ENCODE measurements at regions not wholly inside any gene's neighbourhood (a gene's known extent, or its start where the extent isn't known, plus 50 kb on each side); places are given as distances from the start of the nearest gene placed in this dataset.
A peak's percentile ranks its signal among the peaks of the same experiment; 100 is the strongest.

DNA sequence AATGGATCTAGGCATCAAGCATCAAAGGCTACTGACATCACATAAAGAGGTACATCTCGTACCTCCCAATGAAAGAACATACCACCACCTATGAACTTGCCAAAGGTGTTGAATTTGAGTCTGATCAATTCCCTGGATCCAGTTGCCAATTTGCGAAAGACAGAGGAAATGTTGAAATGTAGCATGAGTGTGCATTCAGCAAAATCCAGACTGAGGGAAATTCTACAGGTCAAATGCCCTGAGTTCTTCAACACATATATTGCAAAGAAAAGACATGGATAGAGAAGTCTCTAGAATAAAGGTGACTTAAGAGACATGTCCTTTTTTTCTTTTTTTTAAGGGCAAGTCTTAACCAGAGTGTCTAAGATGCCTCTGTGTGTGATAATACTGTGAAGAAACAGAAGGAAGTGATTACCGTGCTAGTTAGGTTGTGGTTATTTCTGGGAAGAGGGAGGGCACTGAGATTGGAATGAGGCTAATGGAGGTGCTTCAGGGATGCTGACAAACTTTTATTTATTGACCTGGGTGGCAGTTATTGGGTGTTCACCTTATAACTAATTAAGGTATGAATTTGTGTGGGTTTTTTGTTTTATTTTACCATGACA lies 128.7 kb downstream of the SAMD9 start:
- Histone ChIP-seq H3K36me3 (ENCODE audit: control insufficient read depth in 2 of 2, extremely low read depth in 1 of 2, insufficient read depth in 2 of 2, low read length in 2 of 2) (no peaks in the 10 kb centered on the region), H3K9ac (ENCODE audit: control insufficient read depth, extremely low read depth, insufficient read depth, low read length) (no peak overlapping the region), H3K9me1 (ENCODE audit: control insufficient read depth, extremely low read depth, insufficient read depth, low read length) (no peaks in the 10 kb centered on the region), H2AFZ (ENCODE audit: control insufficient read depth, low read length) (peak overlapping the region; percentile 28), H3K27me3 (ENCODE audit: control insufficient read depth, extremely low read depth, insufficient read depth, low read length) (no peaks in the 10 kb centered on the region), H3K4me1 (ENCODE audit: control insufficient read depth, extremely low read depth, insufficient read depth, low read length) (peaks cover 11% of the 10 kb centered on the region), H3K9me3 (ENCODE audit: control insufficient read depth, low read depth, low read length) (no peaks in the 10 kb centered on the region), H3K4me2 (ENCODE audit: control insufficient read depth, extremely low read depth, insufficient read depth, low read depth, low read length) (no peak overlapping the region), H3K79me2 (ENCODE audit: control insufficient read depth, insufficient read depth, low read length) (no peaks in the 10 kb centered on the region), H3K27ac (ENCODE audit: control insufficient read depth, insufficient read depth, low read length) (no peak overlapping the region), H4K20me1 (ENCODE audit: control insufficient read depth, extremely low read depth, insufficient read depth, low read length) (no peaks in the 10 kb centered on the region), H3K4me3 (ENCODE audit: control insufficient read depth in 2 of 3, extremely low read depth in 1 of 3, insufficient read depth in 2 of 3, low read depth in 1 of 3, low read length in 3 of 3) (no peak overlapping the region)
- DNase-seq (ENCODE audit: low read depth, low spot score) (no peak), FAIRE-seq (peak; percentile 17)
- dilution Hi-C loops (cut with MboI; ENCODE audit: extremely low pct_ligation_motif_present, low sequenced_read_pairs) = no loop called here
- TF ChIP-seq, protein P1, sequence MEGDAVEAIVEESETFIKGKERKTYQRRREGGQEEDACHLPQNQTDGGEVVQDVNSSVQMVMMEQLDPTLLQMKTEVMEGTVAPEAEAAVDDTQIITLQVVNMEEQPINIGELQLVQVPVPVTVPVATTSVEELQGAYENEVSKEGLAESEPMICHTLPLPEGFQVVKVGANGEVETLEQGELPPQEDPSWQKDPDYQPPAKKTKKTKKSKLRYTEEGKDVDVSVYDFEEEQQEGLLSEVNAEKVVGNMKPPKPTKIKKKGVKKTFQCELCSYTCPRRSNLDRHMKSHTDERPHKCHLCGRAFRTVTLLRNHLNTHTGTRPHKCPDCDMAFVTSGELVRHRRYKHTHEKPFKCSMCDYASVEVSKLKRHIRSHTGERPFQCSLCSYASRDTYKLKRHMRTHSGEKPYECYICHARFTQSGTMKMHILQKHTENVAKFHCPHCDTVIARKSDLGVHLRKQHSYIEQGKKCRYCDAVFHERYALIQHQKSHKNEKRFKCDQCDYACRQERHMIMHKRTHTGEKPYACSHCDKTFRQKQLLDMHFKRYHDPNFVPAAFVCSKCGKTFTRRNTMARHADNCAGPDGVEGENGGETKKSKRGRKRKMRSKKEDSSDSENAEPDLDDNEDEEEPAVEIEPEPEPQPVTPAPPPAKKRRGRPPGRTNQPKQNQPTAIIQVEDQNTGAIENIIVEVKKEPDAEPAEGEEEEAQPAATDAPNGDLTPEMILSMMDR (optimal IDR thresholded peaks at IDR 0.05 in 1 of 3, IDR thresholded peaks at IDR 0.05 in 1 of 3, conservative IDR thresholded peaks at IDR 0.05 in 1 of 3; ENCODE audit: extremely low read depth in 1 of 3, insufficient read depth in 2 of 3, low read length in 3 of 3) = no peak
- no peak for TF ChIP-seq EZH2 (IDR thresholded peaks at IDR 0.05; ENCODE audit: low read length)

DNA sequence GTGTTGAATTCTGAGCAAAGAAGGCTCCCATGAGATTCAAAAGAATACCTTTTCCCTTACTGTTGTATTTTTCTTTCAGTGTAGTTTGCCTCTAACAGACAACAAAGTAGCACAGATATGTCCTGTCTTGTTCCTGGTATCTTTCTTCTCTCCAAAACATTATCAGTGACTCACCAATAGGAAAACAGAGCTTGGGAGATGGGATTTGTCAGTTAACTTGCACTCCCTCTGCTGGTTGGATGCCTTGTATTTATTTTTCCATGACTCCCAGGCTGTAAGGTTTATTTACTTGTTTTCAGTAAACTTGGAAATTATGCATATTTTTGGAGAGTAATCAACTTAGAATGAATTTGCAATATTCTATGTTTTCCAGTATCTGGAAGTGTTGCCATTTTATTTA lies 129.7 kb downstream of the SAMD9 start:
- peak overlapping the region; percentile 70 for H3K4me2 ChIP-seq (ENCODE audit: control insufficient read depth, extremely low read depth, insufficient read depth, low read depth, low read length)
- peak overlapping the region; percentile 64 for H3K27ac ChIP-seq (ENCODE audit: control insufficient read depth, insufficient read depth, low read length)
- no peaks in the 10 kb centered on the region for H3K27me3 ChIP-seq (ENCODE audit: control insufficient read depth, extremely low read depth, insufficient read depth, low read length)
- H3K9me3 ChIP-seq (ENCODE audit: control insufficient read depth, low read depth, low read length) = no peaks in the 10 kb centered on the region
- TF ChIP-seq, protein P1 (optimal IDR thresholded peaks at IDR 0.05 in 1 of 3, IDR thresholded peaks at IDR 0.05 in 1 of 3, conservative IDR thresholded peaks at IDR 0.05 in 1 of 3; ENCODE audit: extremely low read depth in 1 of 3, insufficient read depth in 2 of 3, low read length in 3 of 3) = peak; percentile 39 to 73 (median 55)
- TF ChIP-seq EZH2 (IDR thresholded peaks at IDR 0.05; ENCODE audit: low read length) = no peak
- peak overlapping the region in 1 of 3 experiments; percentile 36 for H3K4me3 ChIP-seq (ENCODE audit: control insufficient read depth in 2 of 3, extremely low read depth in 1 of 3, insufficient read depth in 2 of 3, low read depth in 1 of 3, low read length in 3 of 3)
- H3K4me1 ChIP-seq (ENCODE audit: control insufficient read depth, extremely low read depth, insufficient read depth, low read length) = peaks cover 11% of the 10 kb centered on the region
- no peaks in the 10 kb centered on the region for H4K20me1 ChIP-seq (ENCODE audit: control insufficient read depth, extremely low read depth, insufficient read depth, low read length)
- no peaks in the 10 kb centered on the region for H3K9me1 ChIP-seq (ENCODE audit: control insufficient read depth, extremely low read depth, insufficient read depth, low read length)
- dilution Hi-C loops (cut with MboI; ENCODE audit: extremely low pct_ligation_motif_present, low sequenced_read_pairs) = no loop called here
- no peak overlapping the region for H3K9ac ChIP-seq (ENCODE audit: control insufficient read depth, extremely low read depth, insufficient read depth, low read length)
- DNase-seq (ENCODE audit: low read depth, low spot score) = peak; percentile 56
- peak overlapping the region; percentile 34 for H2AFZ ChIP-seq (ENCODE audit: control insufficient read depth, low read length)
- FAIRE-seq = peak; percentile 87
- H3K79me2 ChIP-seq (ENCODE audit: control insufficient read depth, insufficient read depth, low read length) = no peaks in the 10 kb centered on the region
- no peaks in the 10 kb centered on the region for H3K36me3 ChIP-seq (ENCODE audit: control insufficient read depth in 2 of 2, extremely low read depth in 1 of 2, insufficient read depth in 2 of 2, low read length in 2 of 2)

Data from keratinocyte (primary cell).